WTC11 (cell line): ENCODE measurements at regions not wholly inside any gene's neighbourhood (a gene's known extent, or its start where the extent isn't known, plus 50 kb on each side); places are given as distances from the start of the nearest gene placed in this dataset.

Experiments
- ATAC-seq: fragments of 200-7000 bp; cut with Tn5 transposase; 2 replicates; pipeline ENCODE4 v1.10.0; 2021; ENCODE audit warnings: mild to moderate bottlenecking, moderate library complexity
- CTCF ChIA-PET: fragments of 300-600 bp; sonication (Branson Sonifier 250); formaldehyde crosslinking; loops from one replicate; lab custom pipeline; 2021; ENCODE audit warnings: antibody characterized with exemption; lab: Charles Lee
- POLR2A ChIA-PET: fragments of 350-600 bp; sonication (Branson Sonifier 250); formaldehyde crosslinking; loops from one replicate; lab custom pipeline; 2021; ENCODE audit warnings: antibody characterized with exemption; lab: Charles Lee
- DNase-seq: peaks from one replicate; pipeline ENCODE4 v3.0.0; 2021; ENCODE audit warnings: low spot score
- H3K27ac Mint-ChIP-seq: 2 replicates; pipeline ENCODE4 v1.8.0; 2021; ENCODE audit warnings: mixed read lengths
- H3K27me3 Mint-ChIP-seq: 2 replicates; pipeline ENCODE4 v1.8.0; 2021; ENCODE audit warnings: low read depth, mild to moderate bottlenecking, moderate library complexity, mixed read lengths
- H3K36me3 Mint-ChIP-seq: 2 replicates; pipeline ENCODE4 v1.8.0; 2021; ENCODE audit warnings: mixed read lengths
- H3K4me1 Mint-ChIP-seq: 2 replicates; pipeline ENCODE4 v1.8.0; 2022; ENCODE audit warnings: mixed read lengths
- H3K4me3 Mint-ChIP-seq: 2 replicates; pipeline ENCODE4 v1.8.0; 2021; ENCODE audit warnings: mild to moderate bottlenecking, moderate library complexity, mixed read lengths
- H3K9me3 Mint-ChIP-seq: 2 replicates; pipeline ENCODE4 v1.8.0; 2021; ENCODE audit warnings: mixed read lengths
- AR ChIP-seq: fragments of 250-450 bp; sonication (Bioruptor Pico); IDR thresholded peaks from 2 replicates; pipeline ENCODE4 v1.9.0; 2021; ENCODE audit warnings: mild to moderate bottlenecking
- CREB1 ChIP-seq: sonication (generic); formaldehyde crosslinking; IDR thresholded peaks from 2 replicates; pipeline ENCODE4 v1.8.0; 2023; ENCODE audit warnings: mild to moderate bottlenecking, missing genetic modification reagents
- E2F4 ChIP-seq: sonication (generic); formaldehyde crosslinking; IDR thresholded peaks from 2 replicates; pipeline ENCODE4 v1.8.1; 2022; ENCODE audit warnings: low read depth, mild to moderate bottlenecking, moderate library complexity, missing genetic modification reagents, borderline replicate concordance
- FOXJ3 ChIP-seq: sonication (generic); formaldehyde crosslinking; IDR thresholded peaks from 2 replicates; pipeline ENCODE4 v1.9.0; 2021; ENCODE audit warnings: missing genetic modification reagents, mild to moderate bottlenecking, borderline replicate concordance
- FOXK1 ChIP-seq: sonication (generic); formaldehyde crosslinking; IDR thresholded peaks from 2 replicates; pipeline ENCODE4 v1.8.0; 2022; ENCODE audit warnings: mild to moderate bottlenecking, moderate library complexity, missing genetic modification reagents
- GRHL2 ChIP-seq: fragments of 250-450 bp; sonication (Bioruptor Pico); IDR thresholded peaks from 2 replicates; pipeline ENCODE4 v1.8.0; 2022; ENCODE audit warnings: mild to moderate bottlenecking, moderate library complexity; ENCODE audit not compliant: insufficient replicate concordance, severe bottlenecking
- IRF2 ChIP-seq: sonication (generic); formaldehyde crosslinking; IDR thresholded peaks from 2 replicates; pipeline ENCODE4 v1.8.0; 2022; ENCODE audit warnings: low read depth, missing genetic modification reagents, borderline replicate concordance
- JAZF1 ChIP-seq: fragments of 250-450 bp; sonication (Bioruptor Pico); IDR thresholded peaks from 2 replicates; pipeline ENCODE4 v1.9.0; 2021; ENCODE audit warnings: moderate library complexity, mild to moderate bottlenecking, inconsistent platforms
- MYBL2 ChIP-seq: sonication (generic); formaldehyde crosslinking; IDR thresholded peaks from 2 replicates; pipeline ENCODE4 v1.8.1; 2023; ENCODE audit warnings: mild to moderate bottlenecking, moderate library complexity, missing genetic modification reagents
- OVOL2 ChIP-seq: fragments of 250-450 bp; sonication (Bioruptor Pico); IDR thresholded peaks from 2 replicates; pipeline ENCODE4 v1.9.0; 2021; ENCODE audit warnings: mild to moderate bottlenecking, borderline replicate concordance
- PRRX2 ChIP-seq: fragments of 250-450 bp; sonication (Bioruptor Pico); IDR thresholded peaks from 2 replicates; pipeline ENCODE4 v1.8.0; 2021; ENCODE audit warnings: mild to moderate bottlenecking
- RELA ChIP-seq: sonication (generic); formaldehyde crosslinking; IDR thresholded peaks from 2 replicates; pipeline ENCODE4 v1.8.1; 2022; ENCODE audit warnings: missing genetic modification reagents, mild to moderate bottlenecking, borderline replicate concordance
- SMAD3 ChIP-seq: sonication (generic); formaldehyde crosslinking; IDR thresholded peaks from 2 replicates; pipeline ENCODE4 v1.8.0; 2022; ENCODE audit warnings: missing genetic modification reagents, mild to moderate bottlenecking, borderline replicate concordance
- SMAD4 ChIP-seq: sonication (generic); formaldehyde crosslinking; IDR thresholded peaks from 2 replicates; pipeline ENCODE4 v1.8.0; 2022; ENCODE audit warnings: mild to moderate bottlenecking, missing genetic modification reagents
- TEAD4 ChIP-seq: sonication (generic); formaldehyde crosslinking; IDR thresholded peaks from 2 replicates; pipeline ENCODE4 v1.8.0; 2022; ENCODE audit warnings: mild to moderate bottlenecking, missing genetic modification reagents
- ZBTB21 ChIP-seq: sonication (generic); formaldehyde crosslinking; IDR thresholded peaks from 2 replicates; pipeline ENCODE4 v1.8.1; 2023; ENCODE audit warnings: mild to moderate bottlenecking, missing genetic modification reagents, borderline replicate concordance
- ZNF121 ChIP-seq: sonication (generic); formaldehyde crosslinking; IDR thresholded peaks from 2 replicates; pipeline ENCODE4 v1.8.0; 2023; ENCODE audit warnings: missing genetic modification reagents
- ZNF423 ChIP-seq: fragments of 250-450 bp; sonication (Bioruptor Pico); IDR thresholded peaks from 2 replicates; pipeline ENCODE4 v2.1.2; 2022; ENCODE audit warnings: mild to moderate bottlenecking, moderate library complexity
- ZNF512 ChIP-seq: sonication (generic); formaldehyde crosslinking; IDR thresholded peaks from 2 replicates; pipeline ENCODE4 v1.8.1; 2022; ENCODE audit warnings: missing genetic modification reagents, borderline replicate concordance
- TF ChIP-seq, protein P1 (sequence below): sonication (generic); formaldehyde crosslinking; IDR thresholded peaks from 2 replicates; pipeline ENCODE4 v1.8.1; 2023; ENCODE audit warnings: mild to moderate bottlenecking, moderate library complexity, missing genetic modification reagents
- TF ChIP-seq, protein P2 (sequence below): sonication (generic); formaldehyde crosslinking; IDR thresholded peaks from 2 replicates; pipeline ENCODE4 v1.8.0; 2022; ENCODE audit warnings: mild to moderate bottlenecking, missing genetic modification reagents

DNA sequence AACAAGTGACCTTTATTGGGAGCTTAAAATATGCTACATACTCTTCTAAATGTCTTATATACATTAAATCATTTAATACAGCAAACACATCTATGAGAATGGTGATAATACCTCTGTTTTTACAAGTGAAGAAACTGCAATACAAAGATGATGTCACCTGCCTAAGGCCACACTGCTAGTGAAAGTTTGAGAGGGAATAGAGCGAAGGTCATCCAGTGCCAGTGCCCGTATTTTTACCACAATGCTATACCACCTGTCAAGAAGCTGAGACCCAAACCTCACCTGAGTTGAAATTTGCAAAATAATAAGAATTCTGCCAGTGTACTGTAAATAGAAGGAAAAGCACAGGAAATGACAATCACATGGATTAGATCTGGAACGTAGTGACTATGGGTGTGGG, 200.4 kb upstream of the TMPRSS15 start:
- no peak overlapping the region for H3K27ac Mint-ChIP-seq
- CTCF ChIA-PET: no interaction called here
- no peak for TF ChIP-seq ZBTB21 (CRISPR knock-in tag)
- no peak for TF ChIP-seq MYBL2 (CRISPR knock-in tag)
- TF ChIP-seq, protein P1, sequence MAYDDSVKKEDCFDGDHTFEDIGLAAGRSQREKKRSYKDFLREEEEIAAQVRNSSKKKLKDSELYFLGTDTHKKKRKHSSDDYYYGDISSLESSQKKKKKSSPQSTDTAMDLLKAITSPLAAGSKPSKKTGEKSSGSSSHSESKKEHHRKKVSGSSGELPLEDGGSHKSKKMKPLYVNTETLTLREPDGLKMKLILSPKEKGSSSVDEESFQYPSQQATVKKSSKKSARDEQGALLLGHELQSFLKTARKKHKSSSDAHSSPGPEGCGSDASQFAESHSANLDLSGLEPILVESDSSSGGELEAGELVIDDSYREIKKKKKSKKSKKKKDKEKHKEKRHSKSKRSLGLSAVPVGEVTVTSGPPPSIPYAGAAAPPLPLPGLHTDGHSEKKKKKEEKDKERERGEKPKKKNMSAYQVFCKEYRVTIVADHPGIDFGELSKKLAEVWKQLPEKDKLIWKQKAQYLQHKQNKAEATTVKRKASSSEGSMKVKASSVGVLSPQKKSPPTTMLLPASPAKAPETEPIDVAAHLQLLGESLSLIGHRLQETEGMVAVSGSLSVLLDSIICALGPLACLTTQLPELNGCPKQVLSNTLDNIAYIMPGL: no peak
- TF ChIP-seq, all 79 proteins: peak for 0

GRCh38 chr21:18608226-18608625, 204.6 kb upstream of the TMPRSS15 start:
- Mint-ChIP-seq H3K27me3 (no peaks in the 10 kb centered on the region), H3K27ac (no peak overlapping the region), H3K4me1 (peaks cover 9% of the 10 kb centered on the region), H3K4me3 (no peak overlapping the region), H3K36me3 (no peaks in the 10 kb centered on the region), H3K9me3 (no peaks in the 10 kb centered on the region)
- ATAC-seq: no peak
- TF ChIP-seq JAZF1 (CRISPR knock-in tag): no peak
- no peak for TF ChIP-seq SMAD3
- no peak for TF ChIP-seq GRHL2
- TF ChIP-seq FOXJ3 (CRISPR knock-in tag): no peak
- no peak for TF ChIP-seq FOXK1 (CRISPR knock-in tag)
- no peak for TF ChIP-seq ZBTB21 (CRISPR knock-in tag)
- CTCF ChIA-PET: no interaction called here
- POLR2A ChIA-PET: no interaction called here
- no peak for DNase-seq

More for the DNA sequence above, 200.4 kb upstream of the TMPRSS15 start:
- peaks cover 10% of the 10 kb centered on the region for H3K9me3 Mint-ChIP-seq
- H3K4me3 Mint-ChIP-seq: no peak overlapping the region
- H3K36me3 Mint-ChIP-seq: peaks cover 1% of the 10 kb centered on the region
- DNase-seq (no peak), ATAC-seq (peak; percentile 36; the same call in 1 of the 2 replicates)
- POLR2A ChIA-PET: no interaction called here
- peaks cover 25% of the 10 kb centered on the region for H3K4me1 Mint-ChIP-seq
- no peaks in the 10 kb centered on the region for H3K27me3 Mint-ChIP-seq

GRCh38 chr21:18614303-18614702, 210.7 kb upstream of the TMPRSS15 start:
- Mint-ChIP-seq H3K9me3 (no peaks in the 10 kb centered on the region), H3K4me1 (peaks cover 4% of the 10 kb centered on the region; the same call in 1 of the 2 replicates), H3K4me3 (no peak overlapping the region), H3K27me3 (no peaks in the 10 kb centered on the region), H3K36me3 (no peaks in the 10 kb centered on the region), H3K27ac (no peak overlapping the region)
- ATAC-seq (no peak), DNase-seq (no peak)
- TF ChIP-seq JAZF1 (CRISPR knock-in tag) (no peak), CREB1 (CRISPR knock-in tag) (no peak), IRF2 (CRISPR knock-in tag) (no peak), OVOL2 (CRISPR knock-in tag) (no peak), E2F4 (CRISPR knock-in tag) (no peak), ZNF423 (CRISPR knock-in tag) (no peak)
- ChIA-PET POLR2A (no interaction called here), CTCF (interaction anchor here (0.6 kb wide), 1 partner anchor 227 kb away, joined by 3 read pairs; no protein-coding TSS in a partner anchor)

DNA sequence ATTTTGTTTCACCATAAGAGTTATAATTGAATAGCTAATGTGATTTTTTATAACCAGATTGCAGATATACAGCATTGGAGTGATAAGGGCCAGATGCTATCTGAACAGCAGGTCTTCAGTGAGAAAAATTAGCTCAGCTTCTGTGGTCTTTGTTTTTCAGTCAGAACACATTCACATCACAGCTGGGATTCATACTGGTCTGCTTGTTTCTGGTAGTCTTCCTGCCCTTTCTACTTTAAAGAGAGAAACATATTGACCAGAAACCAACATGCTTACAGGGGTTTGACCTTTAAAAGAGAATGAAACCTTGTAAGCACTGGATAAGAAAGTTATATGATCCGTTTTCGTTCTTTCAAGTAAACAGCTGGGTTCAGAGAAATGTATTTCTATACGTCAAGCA, 213.7 kb upstream of the TMPRSS15 start:
- CTCF ChIA-PET: no interaction called here
- H3K36me3 Mint-ChIP-seq: no peaks in the 10 kb centered on the region
- TF ChIP-seq AR (no peak), TEAD4 (CRISPR knock-in tag) (no peak), ZNF512 (CRISPR knock-in tag) (no peak), ZNF121 (CRISPR knock-in tag) (no peak), RELA (no peak), SMAD3 (no peak), PRRX2 (CRISPR knock-in tag) (no peak), SMAD4 (no peak)
- TF ChIP-seq, protein P1: no peak
- TF ChIP-seq, protein P2, sequence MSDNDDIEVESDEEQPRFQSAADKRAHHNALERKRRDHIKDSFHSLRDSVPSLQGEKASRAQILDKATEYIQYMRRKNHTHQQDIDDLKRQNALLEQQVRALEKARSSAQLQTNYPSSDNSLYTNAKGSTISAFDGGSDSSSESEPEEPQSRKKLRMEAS (CRISPR knock-in tag): no peak

More for the DNA sequence above, 213.7 kb upstream of the TMPRSS15 start:
- no peaks in the 10 kb centered on the region for H3K9me3 Mint-ChIP-seq
- POLR2A ChIA-PET: no interaction called here
- H3K4me1 Mint-ChIP-seq: peaks cover 4% of the 10 kb centered on the region; the same call in 1 of the 2 replicates
- H3K27me3 Mint-ChIP-seq: no peaks in the 10 kb centered on the region
- H3K4me3 Mint-ChIP-seq: no peak overlapping the region
- DNase-seq (no peak), ATAC-seq (peak; percentile 60)
- H3K27ac Mint-ChIP-seq: no peak overlapping the region
